WERI-Rb-1 (cell line): ENCODE measurements at regions not wholly inside any gene's neighbourhood (a gene's known extent, or its start where the extent isn't known, plus 50 kb on each side); places are given as distances from the start of the nearest gene placed in this dataset.

Experiments
- DNase-seq: peaks from one replicate; pipeline ENCODE4 v3.0.0-alpha.2; 2020
- H3K27ac ChIP-seq: fragments of 250-450 bp; sonication (Bioruptor Pico); 2 replicates; pipeline ENCODE4 v1.5.1; 2020; ENCODE audit warnings: mild to moderate bottlenecking, moderate library complexity
- H3K27me3 ChIP-seq: fragments of 250-450 bp; sonication (Bioruptor Pico); 2 replicates; pipeline ENCODE4 v1.5.1; 2021; ENCODE audit warnings: mild to moderate bottlenecking, low read depth, moderate library complexity; ENCODE audit not compliant: insufficient read depth, severe bottlenecking
- H3K36me3 ChIP-seq: fragments of 250-450 bp; sonication (Bioruptor Pico); 2 replicates; pipeline ENCODE4 v1.5.1; 2020; ENCODE audit warnings: mild to moderate bottlenecking, moderate library complexity
- H3K4me3 ChIP-seq: 2 replicates; pipeline ENCODE4 v1.5.1; 2011; ENCODE audit warnings: low read depth, mild to moderate bottlenecking, control low read depth, low read length
- H3K9me3 ChIP-seq: fragments of 250-450 bp; sonication (Bioruptor Pico); 2 replicates; pipeline ENCODE4 v1.5.1; 2021; ENCODE audit warnings: mild to moderate bottlenecking, moderate library complexity; ENCODE audit not compliant: severe bottlenecking
- TF ChIP-seq, protein P1 (sequence below): IDR thresholded peaks from 2 replicates; pipeline ENCODE4 v1.5.1; 2011; ENCODE audit warnings: low read depth, mild to moderate bottlenecking, control low read depth, inconsistent platforms, low read length

DNA sequence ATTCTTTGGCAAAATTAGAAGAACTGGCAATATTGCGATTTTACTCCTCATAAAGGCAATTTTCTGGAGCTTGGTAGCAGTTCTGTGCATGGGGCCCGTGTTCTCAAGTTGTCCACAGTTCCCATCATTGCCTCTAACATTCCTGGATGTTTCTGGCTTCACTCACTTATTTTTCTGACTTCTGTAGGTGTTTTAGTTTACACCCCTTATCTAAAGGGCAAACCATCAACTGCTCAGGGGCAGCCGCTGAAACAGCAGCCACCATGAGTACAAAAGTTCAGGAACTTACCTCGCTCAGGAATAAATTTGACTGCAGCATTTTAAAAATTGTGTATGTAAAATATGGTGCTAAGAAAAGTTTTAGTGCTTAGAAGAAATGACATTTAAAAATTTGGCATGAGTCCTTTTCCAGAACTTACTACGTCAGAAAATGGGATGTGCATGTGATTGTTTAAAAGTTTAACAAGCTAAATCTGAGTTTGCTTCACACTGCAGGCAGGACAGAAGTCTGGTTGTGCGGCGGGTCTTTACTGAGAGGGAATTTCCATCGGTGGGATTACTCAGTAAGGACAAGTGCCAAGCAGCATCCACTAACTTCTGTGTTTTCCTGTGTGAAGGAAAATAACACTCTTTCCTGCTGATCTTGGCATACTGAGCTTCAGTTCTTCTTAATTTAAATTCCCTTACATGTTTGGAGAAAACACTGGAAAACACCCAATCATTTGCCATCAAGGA lies 261.7 kb downstream of the MAT2B start:
- Histone ChIP-seq H3K36me3 (no peaks in the 10 kb centered on the region), H3K9me3 (no peaks in the 10 kb centered on the region), H3K27ac (no peak overlapping the region), H3K27me3 (no peaks in the 10 kb centered on the region), H3K4me3 (no peak overlapping the region)
- TF ChIP-seq, protein P1, sequence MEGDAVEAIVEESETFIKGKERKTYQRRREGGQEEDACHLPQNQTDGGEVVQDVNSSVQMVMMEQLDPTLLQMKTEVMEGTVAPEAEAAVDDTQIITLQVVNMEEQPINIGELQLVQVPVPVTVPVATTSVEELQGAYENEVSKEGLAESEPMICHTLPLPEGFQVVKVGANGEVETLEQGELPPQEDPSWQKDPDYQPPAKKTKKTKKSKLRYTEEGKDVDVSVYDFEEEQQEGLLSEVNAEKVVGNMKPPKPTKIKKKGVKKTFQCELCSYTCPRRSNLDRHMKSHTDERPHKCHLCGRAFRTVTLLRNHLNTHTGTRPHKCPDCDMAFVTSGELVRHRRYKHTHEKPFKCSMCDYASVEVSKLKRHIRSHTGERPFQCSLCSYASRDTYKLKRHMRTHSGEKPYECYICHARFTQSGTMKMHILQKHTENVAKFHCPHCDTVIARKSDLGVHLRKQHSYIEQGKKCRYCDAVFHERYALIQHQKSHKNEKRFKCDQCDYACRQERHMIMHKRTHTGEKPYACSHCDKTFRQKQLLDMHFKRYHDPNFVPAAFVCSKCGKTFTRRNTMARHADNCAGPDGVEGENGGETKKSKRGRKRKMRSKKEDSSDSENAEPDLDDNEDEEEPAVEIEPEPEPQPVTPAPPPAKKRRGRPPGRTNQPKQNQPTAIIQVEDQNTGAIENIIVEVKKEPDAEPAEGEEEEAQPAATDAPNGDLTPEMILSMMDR: no peak
- no peak for DNase-seq

DNA sequence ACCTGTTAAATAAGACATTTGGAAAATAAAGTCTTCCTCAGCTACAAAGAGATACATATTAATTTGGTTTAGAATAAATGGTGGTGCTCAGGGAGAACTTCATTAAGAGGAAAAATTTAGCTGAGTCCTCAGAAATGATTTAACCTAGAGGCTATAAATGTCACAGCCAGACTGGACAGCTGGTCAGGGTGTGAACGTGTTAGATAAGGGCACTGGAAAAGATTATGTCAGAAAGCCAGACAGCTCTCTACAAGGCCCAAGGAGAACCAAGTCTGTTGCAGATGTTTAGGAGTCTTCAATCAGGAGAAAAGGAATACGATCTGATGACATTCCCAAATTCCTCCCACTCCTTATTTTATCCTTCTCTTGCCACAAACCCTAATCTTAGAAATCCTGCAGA lies 265.2 kb downstream of the MAT2B start:
- DNase-seq: peak; percentile 38
- TF ChIP-seq, protein P1: no peak
- H3K36me3 ChIP-seq: no peaks in the 10 kb centered on the region
- no peaks in the 10 kb centered on the region for H3K27me3 ChIP-seq
- H3K4me3 ChIP-seq: no peak overlapping the region
- no peak overlapping the region for H3K27ac ChIP-seq
- H3K9me3 ChIP-seq: peaks cover 3% of the 10 kb centered on the region

DNA sequence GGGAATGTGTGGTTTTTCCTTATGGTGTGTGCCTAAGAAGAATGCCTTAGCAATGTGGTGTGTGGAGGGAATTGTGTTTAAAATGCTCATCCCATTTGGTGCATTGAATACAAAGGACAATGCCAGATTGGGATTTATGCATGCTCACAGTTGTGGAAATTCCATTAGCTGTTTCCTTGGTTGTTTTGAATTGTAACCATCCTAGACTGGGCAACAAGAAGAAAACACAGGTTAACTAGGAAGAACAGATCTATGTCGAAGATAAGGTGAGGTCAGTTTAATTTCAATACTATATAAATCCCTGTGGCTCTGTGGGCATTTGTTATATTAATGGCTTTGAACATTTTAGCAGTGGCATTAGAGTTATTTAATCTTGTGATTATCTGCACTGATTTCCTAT lies 266.8 kb downstream of the MAT2B start:
- Histone ChIP-seq H3K27me3 (no peaks in the 10 kb centered on the region), H3K4me3 (no peak overlapping the region), H3K9me3 (peaks cover 3% of the 10 kb centered on the region), H3K27ac (no peak overlapping the region), H3K36me3 (no peaks in the 10 kb centered on the region)
- DNase-seq: no peak
- TF ChIP-seq, protein P1: no peak

- H3K27me3 ChIP-seq: no peaks in the 10 kb centered on the region
- TF ChIP-seq, protein P1: no peak
- H3K4me3 ChIP-seq: no peak overlapping the region
- no peak for DNase-seq
- no peak overlapping the region for H3K27ac ChIP-seq
- peaks cover 3% of the 10 kb centered on the region for H3K9me3 ChIP-seq
- no peaks in the 10 kb centered on the region for H3K36me3 ChIP-seq
Measured at GRCh38 chr5:163772644-163773043, 267.2 kb downstream of the MAT2B start.

DNA sequence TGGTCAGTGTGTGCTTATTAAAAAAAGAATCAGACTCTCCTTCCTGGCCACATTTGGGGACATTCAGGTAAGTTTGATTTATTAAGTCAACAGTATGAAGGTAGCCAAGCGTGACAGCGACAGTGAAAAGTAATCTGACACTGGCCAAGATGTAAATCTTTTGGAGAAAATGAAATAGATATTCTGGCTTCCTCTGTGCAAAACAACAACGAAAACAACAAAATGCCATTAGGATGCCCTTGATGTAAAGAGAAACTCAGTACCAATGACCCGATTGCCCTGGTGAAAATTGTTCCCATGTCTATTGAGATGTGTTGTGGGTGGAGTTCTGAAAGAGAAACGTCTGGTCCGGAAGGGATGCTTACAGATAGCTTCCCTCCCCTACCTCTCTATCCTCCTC lies 267.8 kb downstream of the MAT2B start:
- no peaks in the 10 kb centered on the region for H3K27me3 ChIP-seq
- no peak overlapping the region for H3K27ac ChIP-seq
- TF ChIP-seq, protein P1: no peak
- DNase-seq: no peak
- no peak overlapping the region for H3K4me3 ChIP-seq
- peaks cover 3% of the 10 kb centered on the region for H3K9me3 ChIP-seq
- no peaks in the 10 kb centered on the region for H3K36me3 ChIP-seq

DNA sequence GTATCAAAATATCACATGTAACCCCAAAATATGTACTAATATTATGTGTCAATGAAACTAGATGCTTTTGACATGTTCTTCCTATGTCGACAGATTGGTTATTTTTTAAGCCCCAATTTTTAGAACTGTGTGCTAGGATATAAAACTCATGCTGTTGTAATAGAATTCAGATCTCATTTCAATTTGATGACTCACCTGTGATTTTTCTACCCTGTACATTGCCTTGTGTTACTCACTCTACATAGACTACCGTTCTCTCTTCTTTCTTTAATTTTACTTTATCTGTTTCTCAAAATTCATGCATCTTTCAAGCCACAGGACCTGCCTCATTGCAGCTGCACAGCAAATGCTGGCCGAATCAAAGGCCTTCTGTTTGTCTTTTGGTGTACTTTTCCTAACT lies 284.5 kb downstream of the MAT2B start:
- H3K27me3 ChIP-seq: no peaks in the 10 kb centered on the region
- no peak overlapping the region for H3K27ac ChIP-seq
- no peak for DNase-seq
- TF ChIP-seq, protein P1: no peak
- H3K36me3 ChIP-seq: no peaks in the 10 kb centered on the region
- H3K4me3 ChIP-seq: no peak overlapping the region
- H3K9me3 ChIP-seq: no peaks in the 10 kb centered on the region
